Neuron (in vitro differentiated cells): ENCODE measurements at regions not wholly inside any gene's neighbourhood (a gene's known extent, or its start where the extent isn't known, plus 50 kb on each side); places are given as distances from the start of the nearest gene placed in this dataset.

ENCODE experiments used
- H2AFZ ChIP-seq: one replicate; pipeline ENCODE4 v1.6.1; 2013; ENCODE audit warnings: low read depth, mild to moderate bottlenecking, inconsistent platforms, low read length, moderate library complexity
- H3K27me3 ChIP-seq: one replicate; pipeline ENCODE4 v1.6.1; 2013; ENCODE audit warnings: low read length; ENCODE audit not compliant: insufficient read depth
- H3K36me3 ChIP-seq: one replicate; pipeline ENCODE4 v1.6.1; 2013; ENCODE audit warnings: low read length; ENCODE audit not compliant: insufficient read depth
- H3K4me1 ChIP-seq: one replicate; pipeline ENCODE4 v1.6.1; 2013; ENCODE audit warnings: low read length; ENCODE audit not compliant: insufficient read depth
- H3K4me3 ChIP-seq: 2 replicates; pipeline ENCODE4 v1.5.1; 2013; ENCODE audit warnings: mild to moderate bottlenecking, low read length, moderate library complexity
- H3K9me3 ChIP-seq: one replicate; pipeline ENCODE4 v1.6.1; 2013; ENCODE audit warnings: low read length

GRCh38 chr9:21750021-21750735, 52.3 kb upstream of the MTAP start:
- Histone ChIP-seq H3K36me3 (no peaks in the 10 kb centered on the region), H3K4me3 (no peak overlapping the region), H3K9me3 (no peaks in the 10 kb centered on the region)

DNA sequence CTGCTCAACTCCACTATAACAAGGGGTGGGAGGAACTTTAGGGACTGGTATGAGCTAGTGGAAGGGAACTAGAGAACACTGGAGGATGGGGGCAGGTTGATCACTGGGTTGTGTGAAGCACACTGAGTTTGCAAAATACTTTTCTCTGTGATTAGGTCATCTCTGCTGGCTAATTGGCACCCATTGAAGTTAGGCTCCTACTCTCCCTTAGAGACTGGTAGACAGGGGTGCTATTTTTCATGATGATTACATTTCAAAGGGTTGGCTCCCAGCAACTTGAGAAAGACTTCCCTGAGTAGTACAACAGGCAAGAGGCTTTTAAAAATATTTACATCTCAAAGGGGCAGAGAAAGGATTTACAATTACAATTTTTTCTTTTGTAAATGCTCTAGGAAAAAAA, 50.4 kb upstream of the MTAP start:
- Histone ChIP-seq H3K4me3 (no peak overlapping the region), H2AFZ (no peak overlapping the region), H3K36me3 (no peaks in the 10 kb centered on the region), H3K4me1 (peaks cover 28% of the 10 kb centered on the region), H3K27me3 (no peaks in the 10 kb centered on the region), H3K9me3 (no peaks in the 10 kb centered on the region)

More at GRCh38 chr9:21750021-21750735, 52.3 kb upstream of the MTAP start:
- Histone ChIP-seq H2AFZ (no peak overlapping the region), H3K4me1 (peaks cover 28% of the 10 kb centered on the region), H3K27me3 (no peaks in the 10 kb centered on the region)
